SK-N-SH treated with all-trans-retinoic acid at 6 μM for 48 hours (cell line): ENCODE measurements at regions not wholly inside any gene's neighbourhood (a gene's known extent, or its start where the extent isn't known, plus 50 kb on each side); places are given as distances from the start of the nearest gene placed in this dataset.

Experiments
- ARNTL ChIP-seq: fragments of 450-650 bp; formaldehyde crosslinking; IDR thresholded peaks from 2 replicates; pipeline ENCODE4 v1.5.0; 2020; ENCODE audit warnings: low read depth, mild to moderate bottlenecking, moderate library complexity, borderline replicate concordance
- PATZ1 ChIP-seq: fragments of 250-450 bp; sonication (Bioruptor Pico); IDR thresholded peaks from 2 replicates; pipeline ENCODE4 v1.8.0; 2020; ENCODE audit warnings: mild to moderate bottlenecking, moderate library complexity, borderline replicate concordance
- PPARA ChIP-seq: fragments of 250-450 bp; sonication (Bioruptor Pico); IDR thresholded peaks from 2 replicates; pipeline ENCODE4 v1.5.0; 2020; ENCODE audit warnings: mild to moderate bottlenecking, borderline replicate concordance
- RARB ChIP-seq: fragments of 250-450 bp; sonication (Bioruptor Pico); IDR thresholded peaks from 2 replicates; pipeline ENCODE4 v1.8.0; 2021; ENCODE audit warnings: mild to moderate bottlenecking, moderate library complexity
- ZNF565 ChIP-seq: fragments of 450-650 bp; formaldehyde crosslinking; conservative IDR thresholded peaks from 2 replicates; pipeline ENCODE4 v1.5.0; 2020; ENCODE audit warnings: low read depth, mild to moderate bottlenecking, moderate library complexity

- TF ChIP-seq RARB (CRISPR knock-in tag) (no peak), PPARA (CRISPR knock-in tag) (no peak), ZNF565 (CRISPR knock-in tag) (no peak), ARNTL (no peak), PATZ1 (no peak)
Measured at GRCh38 chr6:140314682-140315081, 940.2 kb upstream of the CITED2 start.
